ENCODE measurements at regions not wholly inside any gene's neighbourhood (a gene's known extent, or its start where the extent isn't known, plus 50 kb on each side); places are given as distances from the start of the nearest gene placed in this dataset.

DNA sequence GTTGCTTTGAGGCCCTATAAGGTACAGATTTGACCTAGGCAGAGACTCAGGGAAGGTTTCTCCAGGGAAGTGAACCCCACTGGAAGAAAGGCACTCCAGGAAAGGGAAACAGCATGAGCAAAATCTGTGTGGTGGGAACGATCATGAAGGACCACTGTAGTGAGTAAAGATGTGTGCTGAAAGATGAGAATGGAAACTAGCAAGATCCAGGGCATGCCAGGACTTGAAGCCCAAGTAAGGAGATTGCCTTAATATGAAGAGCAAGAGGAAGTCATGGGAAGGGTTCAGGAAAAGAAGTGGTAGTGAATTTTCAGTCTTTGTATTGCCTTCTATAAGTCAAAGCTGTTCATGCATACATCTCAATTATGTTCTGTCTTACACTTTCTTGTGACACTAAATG is 55.2 kb upstream of the SLIT3 start:
- Histone ChIP-seq H3K4me3 (ENCODE audit: low read length in 2 of 2) (no peak overlapping the region), H3K9me3 (ENCODE audit: control insufficient read depth in 2 of 2, low read length in 2 of 2) (no peaks in the 10 kb centered on the region), H3K27me3 (ENCODE audit: control insufficient read depth in 1 of 2, insufficient read depth in 2 of 2, low read length in 2 of 2) (no peaks in the 10 kb centered on the region), H3K36me3 (ENCODE audit: control insufficient read depth in 2 of 2, insufficient read depth in 2 of 2, low read length in 2 of 2) (no peaks in the 10 kb centered on the region), H3K27ac (ENCODE audit: low read length) (no peak overlapping the region), H3K9ac (ENCODE audit: low read length in 2 of 2) (no peak overlapping the region), H3K4me1 (ENCODE audit: control insufficient read depth, insufficient read depth, low read length) (no peaks in the 10 kb centered on the region)

- H3K27ac ChIP-seq (ENCODE audit: low read length): no peak overlapping the region
- H3K9ac ChIP-seq (ENCODE audit: low read length in 2 of 2): no peak overlapping the region
- H3K27me3 ChIP-seq (ENCODE audit: control insufficient read depth in 1 of 2, insufficient read depth in 2 of 2, low read length in 2 of 2): no peaks in the 10 kb centered on the region
- H3K4me3 ChIP-seq (ENCODE audit: low read length in 2 of 2): no peak overlapping the region
- peaks cover 7% of the 10 kb centered on the region for H3K4me1 ChIP-seq (ENCODE audit: control insufficient read depth, insufficient read depth, low read length)
- H3K9me3 ChIP-seq (ENCODE audit: control insufficient read depth in 2 of 2, low read length in 2 of 2): no peaks in the 10 kb centered on the region
- no peaks in the 10 kb centered on the region for H3K36me3 ChIP-seq (ENCODE audit: control insufficient read depth in 2 of 2, insufficient read depth in 2 of 2, low read length in 2 of 2)
Observed at GRCh38 chr5:169354921-169355320, 54.0 kb upstream of the SLIT3 start.

- Histone ChIP-seq H3K9me3 (ENCODE audit: control insufficient read depth in 2 of 2, low read length in 2 of 2) (no peaks in the 10 kb centered on the region), H3K9ac (ENCODE audit: low read length in 2 of 2) (no peak overlapping the region)
Observed at GRCh38 chr5:169354263-169354662, 53.3 kb upstream of the SLIT3 start.

DNA sequence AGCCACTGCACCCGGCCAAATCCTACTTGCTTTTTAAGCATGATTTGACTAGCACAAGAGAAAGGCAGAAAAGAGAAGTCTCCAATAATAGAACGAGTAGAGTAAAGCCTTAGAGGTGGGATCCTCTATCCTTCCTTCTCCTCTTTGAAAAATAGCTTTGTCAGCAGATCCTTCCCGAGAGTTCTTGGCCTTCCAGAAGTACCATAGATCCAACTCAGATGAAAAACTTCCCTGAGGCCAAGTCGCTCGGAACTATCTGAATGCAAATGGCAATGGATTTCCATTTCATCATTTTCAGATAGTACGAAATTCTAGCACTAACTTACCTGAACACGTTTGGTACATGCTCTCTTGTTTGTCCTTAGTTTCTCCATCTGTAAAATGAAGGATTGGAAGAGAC is 52.0 kb upstream of the SLIT3 start:
- Histone ChIP-seq H3K4me3 (ENCODE audit: low read length in 2 of 2) (no peak overlapping the region), H3K9me3 (ENCODE audit: control insufficient read depth in 2 of 2, low read length in 2 of 2) (no peaks in the 10 kb centered on the region), H3K36me3 (ENCODE audit: control insufficient read depth in 2 of 2, insufficient read depth in 2 of 2, low read length in 2 of 2) (no peaks in the 10 kb centered on the region), H3K4me1 (ENCODE audit: control insufficient read depth, insufficient read depth, low read length) (peaks cover 7% of the 10 kb centered on the region), H3K27me3 (ENCODE audit: control insufficient read depth in 1 of 2, insufficient read depth in 2 of 2, low read length in 2 of 2) (no peaks in the 10 kb centered on the region), H3K27ac (ENCODE audit: low read length) (no peak overlapping the region), H3K9ac (ENCODE audit: low read length in 2 of 2) (no peak overlapping the region)

More at GRCh38 chr5:169354263-169354662, 53.3 kb upstream of the SLIT3 start:
- Histone ChIP-seq H3K36me3 (ENCODE audit: control insufficient read depth in 2 of 2, insufficient read depth in 2 of 2, low read length in 2 of 2) (no peaks in the 10 kb centered on the region), H3K4me1 (ENCODE audit: control insufficient read depth, insufficient read depth, low read length) (peaks cover 7% of the 10 kb centered on the region), H3K27me3 (ENCODE audit: control insufficient read depth in 1 of 2, insufficient read depth in 2 of 2, low read length in 2 of 2) (no peaks in the 10 kb centered on the region), H3K27ac (ENCODE audit: low read length) (no peak overlapping the region), H3K4me3 (ENCODE audit: low read length in 2 of 2) (no peak overlapping the region)

DNA sequence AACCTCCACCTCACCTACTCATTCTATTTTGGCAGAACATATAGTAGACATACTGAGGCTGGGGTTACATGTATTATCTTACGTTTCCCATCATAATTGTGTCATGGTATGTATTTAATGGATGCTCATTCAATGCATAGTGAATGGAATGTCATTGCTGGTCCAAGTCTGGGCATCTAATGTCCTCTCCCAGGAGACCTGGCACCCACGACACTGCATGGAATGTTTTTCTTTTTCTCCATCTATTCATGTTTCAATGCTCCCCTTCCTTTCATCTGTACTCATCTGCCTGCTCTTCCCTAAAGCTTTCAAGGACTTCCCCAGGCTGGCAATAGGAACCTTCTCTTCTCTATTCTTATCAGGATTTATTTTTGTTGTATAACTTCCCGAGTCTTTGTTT is 50.8 kb upstream of the SLIT3 start:
- Histone ChIP-seq H3K9me3 (ENCODE audit: control insufficient read depth in 2 of 2, low read length in 2 of 2) (no peaks in the 10 kb centered on the region), H3K27ac (ENCODE audit: low read length) (no peak overlapping the region), H3K36me3 (ENCODE audit: control insufficient read depth in 2 of 2, insufficient read depth in 2 of 2, low read length in 2 of 2) (no peaks in the 10 kb centered on the region), H3K4me3 (ENCODE audit: low read length in 2 of 2) (no peak overlapping the region), H3K9ac (ENCODE audit: low read length in 2 of 2) (no peak overlapping the region), H3K4me1 (ENCODE audit: control insufficient read depth, insufficient read depth, low read length) (peaks cover 7% of the 10 kb centered on the region), H3K27me3 (ENCODE audit: control insufficient read depth in 1 of 2, insufficient read depth in 2 of 2, low read length in 2 of 2) (no peaks in the 10 kb centered on the region)

DNA sequence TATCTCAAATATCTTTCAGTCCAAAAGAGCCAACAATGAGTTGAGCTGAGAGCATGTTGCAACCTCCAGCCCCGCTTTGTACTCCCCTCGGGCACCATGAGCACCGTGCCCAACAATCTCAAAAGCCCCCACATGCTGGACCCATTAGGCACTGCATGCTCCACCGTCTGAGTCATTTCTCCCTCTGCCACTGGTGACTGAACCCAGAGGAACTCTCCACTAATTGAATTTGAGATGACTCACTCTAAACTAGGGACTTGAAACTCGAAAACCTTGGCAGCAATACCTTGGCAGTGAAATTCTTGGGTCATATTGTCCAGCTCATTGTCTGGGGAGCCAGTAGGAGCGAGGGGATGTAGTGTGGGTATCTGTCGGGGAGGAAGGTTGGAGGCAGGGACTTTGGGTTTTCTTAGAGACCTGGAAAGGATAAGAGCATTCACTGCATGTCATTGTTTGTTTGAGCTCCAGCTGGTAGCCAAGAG is 49.9 kb upstream of the SLIT3 start:
- no peaks in the 10 kb centered on the region for H3K27me3 ChIP-seq (ENCODE audit: control insufficient read depth in 1 of 2, insufficient read depth in 2 of 2, low read length in 2 of 2)
- H3K9me3 ChIP-seq (ENCODE audit: control insufficient read depth in 2 of 2, low read length in 2 of 2): no peaks in the 10 kb centered on the region
- H3K9ac ChIP-seq (ENCODE audit: low read length in 2 of 2): no peak overlapping the region
- peaks cover 7% of the 10 kb centered on the region for H3K4me1 ChIP-seq (ENCODE audit: control insufficient read depth, insufficient read depth, low read length)
- no peaks in the 10 kb centered on the region for H3K36me3 ChIP-seq (ENCODE audit: control insufficient read depth in 2 of 2, insufficient read depth in 2 of 2, low read length in 2 of 2)
- peak overlapping the region in 1 of 2 donors; percentile 4 for H3K4me3 ChIP-seq (ENCODE audit: low read length in 2 of 2)
- H3K27ac ChIP-seq (ENCODE audit: low read length): no peak overlapping the region

All from stomach smooth muscle (tissue), 2 donors.